Neutrophil (primary cell): ENCODE measurements at regions not wholly inside any gene's neighbourhood (a gene's known extent, or its start where the extent isn't known, plus 50 kb on each side); places are given as distances from the start of the nearest gene placed in this dataset.

ENCODE experiments used
- H3K27ac ChIP-seq: fragments of 200-600 bp; sonication (generic); 2 replicates; pipeline ENCODE4 v1.5.1; 2016; ENCODE audit warnings: mild to moderate bottlenecking, moderate library complexity
- H3K27me3 ChIP-seq: fragments of 200-600 bp; sonication (generic); 2 replicates; pipeline ENCODE4 v1.6.0; 2016; ENCODE audit warnings: mild to moderate bottlenecking
- H3K36me3 ChIP-seq: fragments of 200-600 bp; sonication (generic); 2 replicates; pipeline ENCODE4 v1.5.1; 2017
- H3K4me1 ChIP-seq, 2 experiments: fragments of 200-600 bp in 1 of 2; sonication (generic) in 1 of 2; 1 replicate in 1 of 2; 2 replicates in 1 of 2; pipeline versions ENCODE4 v1.5.1 to v1.6.1; 2013 to 2016; ENCODE audit warnings: low read depth in 1 of 2, low read length in 1 of 2, mild to moderate bottlenecking in 1 of 2, moderate library complexity in 1 of 2; ENCODE audit not compliant: control insufficient read depth in 1 of 2, insufficient read depth in 1 of 2
- H3K4me3 ChIP-seq, 2 experiments: fragments of 200-600 bp in 1 of 2; sonication (generic) in 1 of 2; 1 replicate in 1 of 2; 2 replicates in 1 of 2; pipeline ENCODE4 v1.5.1; 2013 to 2016; ENCODE audit warnings: low read depth in 1 of 2, low read length in 1 of 2, mild to moderate bottlenecking in 1 of 2, moderate library complexity in 1 of 2
- H3K9me3 ChIP-seq: fragments of 200-600 bp; sonication (generic); 2 replicates; pipeline ENCODE4 v1.5.1; 2016
- TF ChIP-seq, protein P1 (sequence below): fragments of 200-600 bp; sonication (generic); IDR thresholded peaks from 2 replicates; pipeline ENCODE4 v1.5.1; 2016; ENCODE audit warnings: antibody characterized with exemption

- Histone ChIP-seq H3K4me3 (no peak overlapping the region), H3K36me3 (no peaks in the 10 kb centered on the region), H3K27ac (no peak overlapping the region), H3K27me3 (no peaks in the 10 kb centered on the region), H3K9me3 (no peaks in the 10 kb centered on the region), H3K4me1 (no peaks in the 10 kb centered on the region)
- TF ChIP-seq, protein P1, sequence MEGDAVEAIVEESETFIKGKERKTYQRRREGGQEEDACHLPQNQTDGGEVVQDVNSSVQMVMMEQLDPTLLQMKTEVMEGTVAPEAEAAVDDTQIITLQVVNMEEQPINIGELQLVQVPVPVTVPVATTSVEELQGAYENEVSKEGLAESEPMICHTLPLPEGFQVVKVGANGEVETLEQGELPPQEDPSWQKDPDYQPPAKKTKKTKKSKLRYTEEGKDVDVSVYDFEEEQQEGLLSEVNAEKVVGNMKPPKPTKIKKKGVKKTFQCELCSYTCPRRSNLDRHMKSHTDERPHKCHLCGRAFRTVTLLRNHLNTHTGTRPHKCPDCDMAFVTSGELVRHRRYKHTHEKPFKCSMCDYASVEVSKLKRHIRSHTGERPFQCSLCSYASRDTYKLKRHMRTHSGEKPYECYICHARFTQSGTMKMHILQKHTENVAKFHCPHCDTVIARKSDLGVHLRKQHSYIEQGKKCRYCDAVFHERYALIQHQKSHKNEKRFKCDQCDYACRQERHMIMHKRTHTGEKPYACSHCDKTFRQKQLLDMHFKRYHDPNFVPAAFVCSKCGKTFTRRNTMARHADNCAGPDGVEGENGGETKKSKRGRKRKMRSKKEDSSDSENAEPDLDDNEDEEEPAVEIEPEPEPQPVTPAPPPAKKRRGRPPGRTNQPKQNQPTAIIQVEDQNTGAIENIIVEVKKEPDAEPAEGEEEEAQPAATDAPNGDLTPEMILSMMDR: no peak
These were observed 681.6 kb upstream of the GJE1 start for GRCh38 chr6:141451181-141451510.

- TF ChIP-seq, protein P1: no peak
- no peak overlapping the region for H3K27ac ChIP-seq
- H3K9me3 ChIP-seq: no peaks in the 10 kb centered on the region
- no peaks in the 10 kb centered on the region for H3K36me3 ChIP-seq
- no peaks in the 10 kb centered on the region for H3K4me1 ChIP-seq
- no peaks in the 10 kb centered on the region for H3K27me3 ChIP-seq
- H3K4me3 ChIP-seq: no peak overlapping the region
These were observed 686.6 kb upstream of the GJE1 start for GRCh38 chr6:141445928-141446628.

GRCh38 chr6:141443668-141444289 lies 688.9 kb upstream of the GJE1 start:
- H3K27ac ChIP-seq: no peak overlapping the region
- TF ChIP-seq, protein P1: no peak

DNA sequence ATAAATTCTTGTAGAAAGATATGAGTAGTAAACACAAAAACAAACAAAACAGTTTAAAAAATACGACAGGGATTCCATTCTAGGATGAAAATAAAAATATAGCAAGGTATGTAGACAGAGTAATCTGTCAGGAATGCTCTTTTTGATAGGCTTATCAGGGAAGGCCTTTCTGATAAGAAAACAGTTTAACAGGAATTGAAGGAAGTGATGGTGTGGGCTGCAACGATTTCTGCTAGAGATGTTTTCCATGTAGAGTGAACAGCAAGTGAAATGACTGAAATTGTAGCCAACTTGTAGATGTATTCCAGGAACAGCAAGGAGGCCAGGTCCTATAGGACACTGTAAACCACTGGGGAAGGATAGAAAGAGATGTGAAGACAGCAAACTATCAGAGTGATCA lies 689.7 kb upstream of the GJE1 start:
- H3K27ac ChIP-seq: no peak overlapping the region
- H3K36me3 ChIP-seq: no peaks in the 10 kb centered on the region
- no peaks in the 10 kb centered on the region for H3K27me3 ChIP-seq
- no peaks in the 10 kb centered on the region for H3K9me3 ChIP-seq
- TF ChIP-seq, protein P1: no peak
- no peaks in the 10 kb centered on the region for H3K4me1 ChIP-seq
- H3K4me3 ChIP-seq: no peak overlapping the region

More at GRCh38 chr6:141443668-141444289, 688.9 kb upstream of the GJE1 start:
- no peak overlapping the region for H3K4me3 ChIP-seq
- H3K36me3 ChIP-seq: no peaks in the 10 kb centered on the region
- H3K27me3 ChIP-seq: no peaks in the 10 kb centered on the region
- H3K9me3 ChIP-seq: no peaks in the 10 kb centered on the region
- no peaks in the 10 kb centered on the region for H3K4me1 ChIP-seq

DNA sequence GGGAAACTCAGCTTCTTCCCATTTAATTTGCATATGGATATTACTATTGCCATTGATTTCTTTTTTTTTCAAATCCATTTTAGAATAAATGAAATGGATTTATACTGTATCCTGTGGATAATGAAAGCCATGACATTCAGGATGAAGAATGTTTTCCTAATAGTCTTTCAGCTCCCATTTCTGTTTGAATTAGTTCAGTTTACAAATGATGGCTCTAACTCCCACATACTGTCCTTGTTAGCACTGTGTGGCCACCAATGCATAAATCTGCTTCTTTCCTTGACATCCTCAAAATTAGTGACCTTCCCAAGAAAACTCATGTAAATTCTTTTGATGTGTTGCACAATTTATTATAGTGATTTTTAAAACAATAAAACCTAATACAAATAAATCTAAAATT lies 693.2 kb upstream of the GJE1 start:
- H3K4me3 ChIP-seq: no peak overlapping the region

More for the DNA sequence above, 693.2 kb upstream of the GJE1 start:
- H3K36me3 ChIP-seq: no peaks in the 10 kb centered on the region
- TF ChIP-seq, protein P1: no peak
- no peaks in the 10 kb centered on the region for H3K9me3 ChIP-seq
- H3K4me1 ChIP-seq: no peaks in the 10 kb centered on the region
- H3K27ac ChIP-seq: no peak overlapping the region
- no peaks in the 10 kb centered on the region for H3K27me3 ChIP-seq
